ENCODE measurements at regions not wholly inside any gene's neighbourhood (a gene's known extent, or its start where the extent isn't known, plus 50 kb on each side); places are given as distances from the start of the nearest gene placed in this dataset.
"Not testable (repeated sequence)": the region's sequence is repeated elsewhere in the genome, so short reads cannot be mapped to it uniquely, and the experiment has no call there.

- in situ Hi-C loops (cut with MboI; ENCODE audit: low sequenced_read_pairs): no loop called here
- Histone ChIP-seq H3K4me1 (no peaks in the 10 kb centered on the region), H3K9me3 (no peaks in the 10 kb centered on the region), H3K4me3 (no peak overlapping the region), H3K27me3 (ENCODE audit: low read depth) (no peaks in the 10 kb centered on the region), H3K36me3 (replicated peaks) (no peaks in the 10 kb centered on the region)
- DNase-seq (ENCODE audit: low spot score in 2 of 2): no peak
These were observed 197.6 kb downstream of the LIPI start for GRCh38 chr21:14013056-14013603.

- no peak for DNase-seq (ENCODE audit: low spot score in 2 of 2)
- Histone ChIP-seq H3K4me1 (no peaks in the 10 kb centered on the region), H3K27me3 (ENCODE audit: low read depth) (no peaks in the 10 kb centered on the region), H3K36me3 (replicated peaks) (no peaks in the 10 kb centered on the region), H3K9me3 (no peaks in the 10 kb centered on the region), H3K4me3 (no peak overlapping the region)
- in situ Hi-C loops (cut with MboI; ENCODE audit: low sequenced_read_pairs): no loop called here
These were observed 198.3 kb downstream of the LIPI start for GRCh38 chr21:14012409-14012808.

- H3K4me3 ChIP-seq; H3K4me1 ChIP-seq; H3K9me3 ChIP-seq; H3K36me3 ChIP-seq (replicated peaks); H3K27me3 ChIP-seq (ENCODE audit: low read depth); in situ Hi-C loops (cut with MboI; ENCODE audit: low sequenced_read_pairs); DNase-seq (ENCODE audit: low spot score in 2 of 2): not testable (repeated sequence)
These were observed 199.0 kb downstream of the LIPI start for GRCh38 chr21:14011751-14012150.

- H3K4me1 ChIP-seq; H3K9me3 ChIP-seq; in situ Hi-C loops (cut with MboI; ENCODE audit: low sequenced_read_pairs); H3K4me3 ChIP-seq; H3K36me3 ChIP-seq (replicated peaks); H3K27me3 ChIP-seq (ENCODE audit: low read depth); DNase-seq (ENCODE audit: low spot score in 2 of 2): not testable (repeated sequence)
These were observed 199.6 kb downstream of the LIPI start for GRCh38 chr21:14011149-14011548.

- no peak for DNase-seq (ENCODE audit: low spot score in 2 of 2)
- Histone ChIP-seq H3K4me1 (no peaks in the 10 kb centered on the region), H3K4me3 (no peak overlapping the region), H3K36me3 (replicated peaks) (no peaks in the 10 kb centered on the region), H3K9me3 (no peaks in the 10 kb centered on the region), H3K27me3 (ENCODE audit: low read depth) (no peaks in the 10 kb centered on the region)
- in situ Hi-C loops (cut with MboI; ENCODE audit: low sequenced_read_pairs): no loop called here
These were observed 200.0 kb downstream of the LIPI start for GRCh38 chr21:14010729-14011128.

GRCh38 chr21:14009990-14010389 lies 200.8 kb downstream of the LIPI start:
- H3K9me3 ChIP-seq; H3K27me3 ChIP-seq (ENCODE audit: low read depth); H3K4me1 ChIP-seq; H3K4me3 ChIP-seq; DNase-seq (ENCODE audit: low spot score in 2 of 2); H3K36me3 ChIP-seq (replicated peaks); in situ Hi-C loops (cut with MboI; ENCODE audit: low sequenced_read_pairs): not testable (repeated sequence)

- in situ Hi-C loops (cut with MboI; ENCODE audit: low sequenced_read_pairs); DNase-seq (ENCODE audit: low spot score in 2 of 2); H3K36me3 ChIP-seq (replicated peaks); H3K9me3 ChIP-seq; H3K4me1 ChIP-seq; H3K4me3 ChIP-seq; H3K27me3 ChIP-seq (ENCODE audit: low read depth): not testable (repeated sequence)
These were observed 201.3 kb downstream of the LIPI start for GRCh38 chr21:14009238-14009981.

- in situ Hi-C loops (cut with MboI; ENCODE audit: low sequenced_read_pairs); H3K27me3 ChIP-seq (ENCODE audit: low read depth); H3K4me1 ChIP-seq; DNase-seq (ENCODE audit: low spot score in 2 of 2); H3K9me3 ChIP-seq; H3K4me3 ChIP-seq; H3K36me3 ChIP-seq (replicated peaks): not testable (repeated sequence)
These were observed 202.3 kb downstream of the LIPI start for GRCh38 chr21:14008436-14008835.

GRCh38 chr21:14008006-14008405 lies 202.7 kb downstream of the LIPI start:
- H3K4me1 ChIP-seq; DNase-seq (ENCODE audit: low spot score in 2 of 2); H3K36me3 ChIP-seq (replicated peaks); H3K4me3 ChIP-seq; H3K27me3 ChIP-seq (ENCODE audit: low read depth); H3K9me3 ChIP-seq; in situ Hi-C loops (cut with MboI; ENCODE audit: low sequenced_read_pairs): not testable (repeated sequence)

GRCh38 chr21:14006144-14006543 lies 204.6 kb downstream of the LIPI start:
- in situ Hi-C loops (cut with MboI; ENCODE audit: low sequenced_read_pairs); H3K4me1 ChIP-seq; H3K4me3 ChIP-seq; H3K9me3 ChIP-seq; DNase-seq (ENCODE audit: low spot score in 2 of 2); H3K27me3 ChIP-seq (ENCODE audit: low read depth); H3K36me3 ChIP-seq (replicated peaks): not testable (repeated sequence)

- H3K27me3 ChIP-seq (ENCODE audit: low read depth); H3K4me3 ChIP-seq; in situ Hi-C loops (cut with MboI; ENCODE audit: low sequenced_read_pairs); H3K9me3 ChIP-seq; DNase-seq (ENCODE audit: low spot score in 2 of 2); H3K4me1 ChIP-seq; H3K36me3 ChIP-seq (replicated peaks): not testable (repeated sequence)
These were observed 223.5 kb downstream of the LIPI start for GRCh38 chr21:13986996-13987958.

- H3K36me3 ChIP-seq (replicated peaks); in situ Hi-C loops (cut with MboI; ENCODE audit: low sequenced_read_pairs): not testable (repeated sequence)
These were observed 224.6 kb downstream of the LIPI start for GRCh38 chr21:13985865-13986863.

GRCh38 chr21:13985137-13985864 lies 225.5 kb downstream of the LIPI start:
- DNase-seq (ENCODE audit: low spot score in 2 of 2); in situ Hi-C loops (cut with MboI; ENCODE audit: low sequenced_read_pairs); H3K9me3 ChIP-seq; H3K4me3 ChIP-seq; H3K27me3 ChIP-seq (ENCODE audit: low read depth); H3K36me3 ChIP-seq (replicated peaks); H3K4me1 ChIP-seq: not testable (repeated sequence)

More at GRCh38 chr21:13985865-13986863, 224.6 kb downstream of the LIPI start:
- not testable (repeated sequence) for H3K4me3 ChIP-seq; H3K4me1 ChIP-seq; DNase-seq (ENCODE audit: low spot score in 2 of 2); H3K9me3 ChIP-seq; H3K27me3 ChIP-seq (ENCODE audit: low read depth)
